ENCODE measurements at regions not wholly inside any gene's neighbourhood (a gene's known extent, or its start where the extent isn't known, plus 50 kb on each side); places are given as distances from the start of the nearest gene placed in this dataset.

DNA sequence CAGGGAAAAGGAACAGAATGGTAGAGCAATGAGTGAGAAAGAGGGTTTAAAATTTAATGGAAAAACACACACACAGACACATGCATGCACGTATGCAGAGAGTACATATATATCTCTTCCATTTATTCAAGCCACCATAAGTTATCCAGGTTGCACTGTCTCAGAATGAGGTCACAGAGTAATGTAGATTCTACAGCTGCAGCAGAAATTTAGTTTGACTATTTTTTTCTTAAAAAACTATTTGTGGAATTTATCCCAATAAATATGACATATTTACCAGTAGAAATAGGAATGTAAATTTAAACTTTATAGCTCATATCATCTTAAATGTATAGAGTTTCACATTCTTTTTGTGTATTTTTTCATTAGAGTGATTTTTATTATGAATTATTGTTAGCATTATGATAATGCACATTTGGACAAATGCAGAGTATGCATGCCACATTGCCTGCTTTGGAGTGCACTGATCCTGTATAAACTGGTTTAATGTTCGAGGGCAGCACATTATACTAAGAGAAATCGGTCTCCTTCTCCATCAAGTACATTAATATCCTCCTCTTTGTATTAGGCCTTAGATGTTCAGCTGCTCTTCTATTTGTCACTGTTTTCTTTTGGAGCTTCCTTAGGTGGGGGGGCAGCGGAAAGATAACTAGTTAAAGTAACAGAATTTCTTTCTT lies 216.3 kb upstream of the TARS1 start:
- H3K9me3 ChIP-seq, result no peaks in the 10 kb centered on the region
- H3K36me3 ChIP-seq, result no peaks in the 10 kb centered on the region
- 86% methylated on average over 4 of the region's 4 CpGs for WGBS
- no peaks in the 10 kb centered on the region for H3K4me1 ChIP-seq
- TF ChIP-seq EP300 (IDR thresholded peaks at IDR 0.05) (no peak), POLR2AphosphoS5 (IDR thresholded peaks at IDR 0.05) (no peak), POLR2A (IDR thresholded peaks at IDR 0.05) (no peak)
- TF ChIP-seq, protein P1, sequence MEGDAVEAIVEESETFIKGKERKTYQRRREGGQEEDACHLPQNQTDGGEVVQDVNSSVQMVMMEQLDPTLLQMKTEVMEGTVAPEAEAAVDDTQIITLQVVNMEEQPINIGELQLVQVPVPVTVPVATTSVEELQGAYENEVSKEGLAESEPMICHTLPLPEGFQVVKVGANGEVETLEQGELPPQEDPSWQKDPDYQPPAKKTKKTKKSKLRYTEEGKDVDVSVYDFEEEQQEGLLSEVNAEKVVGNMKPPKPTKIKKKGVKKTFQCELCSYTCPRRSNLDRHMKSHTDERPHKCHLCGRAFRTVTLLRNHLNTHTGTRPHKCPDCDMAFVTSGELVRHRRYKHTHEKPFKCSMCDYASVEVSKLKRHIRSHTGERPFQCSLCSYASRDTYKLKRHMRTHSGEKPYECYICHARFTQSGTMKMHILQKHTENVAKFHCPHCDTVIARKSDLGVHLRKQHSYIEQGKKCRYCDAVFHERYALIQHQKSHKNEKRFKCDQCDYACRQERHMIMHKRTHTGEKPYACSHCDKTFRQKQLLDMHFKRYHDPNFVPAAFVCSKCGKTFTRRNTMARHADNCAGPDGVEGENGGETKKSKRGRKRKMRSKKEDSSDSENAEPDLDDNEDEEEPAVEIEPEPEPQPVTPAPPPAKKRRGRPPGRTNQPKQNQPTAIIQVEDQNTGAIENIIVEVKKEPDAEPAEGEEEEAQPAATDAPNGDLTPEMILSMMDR (IDR thresholded peaks at IDR 0.05), result no peak
- no peak overlapping the region for H3K4me3 ChIP-seq
- no peak for DNase-seq (ENCODE audit: low spot score in 2 of 2)
- H3K27ac ChIP-seq, result no peak overlapping the region
- H3K27me3 ChIP-seq, result no peaks in the 10 kb centered on the region

DNA sequence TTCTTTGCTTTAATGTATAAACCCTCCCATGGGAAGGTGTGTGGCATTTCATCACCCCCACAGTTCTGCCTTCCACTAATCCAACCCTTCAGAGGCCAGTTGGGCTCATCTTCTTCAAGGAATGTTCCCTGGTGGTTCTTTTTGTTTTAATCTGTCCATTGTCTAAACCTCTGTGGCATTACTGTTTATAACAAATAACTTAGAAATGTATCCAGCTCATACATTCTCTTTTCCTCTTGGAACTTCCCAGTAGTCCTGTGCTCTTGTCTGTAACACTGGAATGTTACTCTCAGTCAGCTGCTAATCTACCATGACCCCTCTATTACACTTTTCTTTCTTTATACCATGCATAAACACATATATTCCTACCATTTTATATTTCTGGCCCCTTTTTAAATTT lies 213.5 kb upstream of the TARS1 start:
- no peaks in the 10 kb centered on the region for H3K9me3 ChIP-seq
- H3K27me3 ChIP-seq, result no peaks in the 10 kb centered on the region
- no peaks in the 10 kb centered on the region for H3K4me1 ChIP-seq
- no peaks in the 10 kb centered on the region for H3K36me3 ChIP-seq
- no peak overlapping the region for H3K4me3 ChIP-seq
- TF ChIP-seq POLR2AphosphoS5 (IDR thresholded peaks at IDR 0.05) (no peak), EP300 (IDR thresholded peaks at IDR 0.05) (no peak), POLR2A (IDR thresholded peaks at IDR 0.05) (no peak)
- TF ChIP-seq, protein P1 (IDR thresholded peaks at IDR 0.05), result no peak
- no peak for DNase-seq (ENCODE audit: low spot score in 2 of 2)
- no peak overlapping the region for H3K27ac ChIP-seq

DNA sequence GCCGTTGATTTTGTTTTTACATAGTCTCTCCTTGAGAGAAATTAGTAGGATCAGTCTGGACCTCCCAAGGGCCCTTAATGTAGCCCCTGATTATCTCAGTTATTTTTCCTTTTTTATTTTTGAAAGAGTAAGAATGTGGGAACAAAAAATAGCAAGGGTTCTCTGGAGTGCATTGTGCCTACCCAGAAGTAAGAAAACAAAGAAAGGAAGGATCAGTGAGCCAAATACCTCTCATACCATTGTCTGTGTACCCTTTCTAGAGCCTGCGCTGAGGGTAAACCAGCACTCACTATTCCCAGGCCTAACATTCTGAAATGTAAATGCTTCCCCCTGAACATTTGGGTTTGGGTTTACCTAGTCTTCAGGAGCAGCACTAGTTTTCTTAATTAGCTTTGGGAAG lies 213.0 kb upstream of the TARS1 start:
- H3K27me3 ChIP-seq, result no peaks in the 10 kb centered on the region
- WGBS, result 72% methylated on average over 2 of the region's 2 CpGs
- TF ChIP-seq, protein P1 (IDR thresholded peaks at IDR 0.05), result no peak
- TF ChIP-seq POLR2AphosphoS5 (IDR thresholded peaks at IDR 0.05) (no peak), POLR2A (IDR thresholded peaks at IDR 0.05) (no peak), EP300 (IDR thresholded peaks at IDR 0.05) (no peak)
- H3K4me3 ChIP-seq, result no peak overlapping the region
- DNase-seq (ENCODE audit: low spot score in 2 of 2), result no peak
- H3K9me3 ChIP-seq, result no peaks in the 10 kb centered on the region
- no peaks in the 10 kb centered on the region for H3K4me1 ChIP-seq
- no peaks in the 10 kb centered on the region for H3K36me3 ChIP-seq
- H3K27ac ChIP-seq, result no peak overlapping the region

DNA sequence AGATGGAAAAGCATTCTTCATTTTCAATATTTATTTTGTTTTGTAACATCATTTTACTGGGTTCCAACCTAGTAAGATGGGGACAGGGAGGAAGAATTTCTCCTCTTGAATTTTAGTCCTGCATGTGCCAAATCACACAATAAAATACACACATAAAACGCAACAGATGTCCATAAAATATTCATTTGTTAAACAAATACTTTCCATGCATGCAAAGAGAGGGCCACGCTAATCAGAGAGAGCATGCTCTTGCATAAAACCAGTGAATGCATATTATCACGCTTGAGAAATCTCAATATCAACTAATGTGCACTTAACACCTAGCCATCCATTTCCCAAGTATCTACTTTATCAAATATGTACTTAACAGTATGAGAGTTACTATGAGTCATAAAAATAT lies 212.6 kb upstream of the TARS1 start:
- Histone ChIP-seq H3K4me1 (no peaks in the 10 kb centered on the region), H3K27me3 (no peaks in the 10 kb centered on the region), H3K36me3 (no peaks in the 10 kb centered on the region), H3K27ac (no peak overlapping the region), H3K4me3 (no peak overlapping the region), H3K9me3 (no peaks in the 10 kb centered on the region)
- no peak for DNase-seq (ENCODE audit: low spot score in 2 of 2)
- 87% methylated on average over 3 of the region's 3 CpGs for WGBS
- TF ChIP-seq POLR2A (IDR thresholded peaks at IDR 0.05) (no peak), EP300 (IDR thresholded peaks at IDR 0.05) (no peak), POLR2AphosphoS5 (IDR thresholded peaks at IDR 0.05) (no peak)
- TF ChIP-seq, protein P1 (IDR thresholded peaks at IDR 0.05), result no peak

DNA sequence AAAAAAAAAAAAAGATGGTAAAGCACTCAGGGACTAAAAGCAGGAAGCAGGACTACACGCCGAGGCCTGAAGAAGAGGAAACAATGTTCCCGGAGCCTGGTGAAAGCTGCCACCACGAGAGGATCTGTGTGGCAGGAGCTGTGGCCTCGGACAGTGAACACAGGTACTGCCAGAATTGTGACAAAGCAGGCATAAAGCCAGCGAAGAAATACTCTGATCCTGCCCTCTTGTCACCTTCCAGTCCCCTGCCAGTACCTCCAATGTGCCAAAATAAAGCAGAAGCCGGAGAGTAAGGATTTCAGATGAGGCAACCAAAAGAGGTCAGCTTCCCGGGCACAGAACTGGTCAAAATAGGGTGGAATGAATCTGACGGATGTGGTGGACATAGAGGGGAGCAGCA lies 211.5 kb upstream of the TARS1 start:
- Histone ChIP-seq H3K27me3 (no peaks in the 10 kb centered on the region), H3K36me3 (no peaks in the 10 kb centered on the region), H3K27ac (no peak overlapping the region), H3K4me1 (no peaks in the 10 kb centered on the region), H3K9me3 (no peaks in the 10 kb centered on the region), H3K4me3 (no peak overlapping the region)
- 71% methylated on average over 9 of the region's 9 CpGs for WGBS
- DNase-seq (ENCODE audit: low spot score in 2 of 2), result no peak
- TF ChIP-seq EP300 (IDR thresholded peaks at IDR 0.05), result no peak
- TF ChIP-seq POLR2A (IDR thresholded peaks at IDR 0.05), result no peak
- TF ChIP-seq, protein P1 (IDR thresholded peaks at IDR 0.05), result no peak
- TF ChIP-seq POLR2AphosphoS5 (IDR thresholded peaks at IDR 0.05), result no peak

Data from suprapubic skin (tissue), 4 donors.